ENCODE measurements at regions not wholly inside any gene's neighbourhood (a gene's known extent, or its start where the extent isn't known, plus 50 kb on each side); places are given as distances from the start of the nearest gene placed in this dataset.

- no peak for TF ChIP-seq POLR2A (IDR thresholded peaks at IDR 0.05; ENCODE audit: low read length)
- no peak for TF ChIP-seq GATA1 (IDR thresholded peaks at IDR 0.05; ENCODE audit: low read depth, low read length)
These were observed 417.7 kb downstream of the INSC start for GRCh38 chr11:15532432-15532831.

All from erythroblast (primary cell).